B cell (primary cell): ENCODE measurements at regions not wholly inside any gene's neighbourhood (a gene's known extent, or its start where the extent isn't known, plus 50 kb on each side); places are given as distances from the start of the nearest gene placed in this dataset.

Experiments
- ATAC-seq: fragments of 200-7000 bp; cut with Tn5 transposase; one replicate; pipeline ENCODE4 v1.10.0; 2021; ENCODE audit warnings: low read depth, mild to moderate bottlenecking, moderate number of reproducible peaks, moderate library complexity
- CTCF ChIA-PET: fragments of 350-600 bp; sonication (Branson Sonifier 250); formaldehyde crosslinking; loops from one replicate; lab custom pipeline; 2021; ENCODE audit warnings: antibody characterized with exemption, inconsistent platforms; lab: Charles Lee
- POLR2A ChIA-PET: fragments of 350-600 bp; sonication (Branson Sonifier 250); formaldehyde crosslinking; loops from one replicate; lab custom pipeline; 2021; ENCODE audit warnings: antibody characterized with exemption; lab: Charles Lee
- DNase-seq: peaks from one replicate; pipeline ENCODE4 v3.0.0; 2013
- H2AFZ ChIP-seq: 2 replicates; pipeline ENCODE4 v1.6.1; 2012; ENCODE audit warnings: mild to moderate bottlenecking, low read depth, low read length; ENCODE audit not compliant: insufficient read depth, poor library complexity, severe bottlenecking
- H3K27ac ChIP-seq, 2 donors: 1 replicate in 1 of 2; 2 replicates in 1 of 2; pipeline ENCODE4 v1.5.1; 2012 to 2013; ENCODE audit warnings: low read length in 2 of 2, mild to moderate bottlenecking in 2 of 2, moderate library complexity in 1 of 2
- H3K27me3 ChIP-seq, 4 experiments: fragments of 200-600 bp in 1 of 4; sonication (generic) in 1 of 4; replicated peaks in 1 of 4; 1 replicate in 2 of 4; 2 replicates in 2 of 4; pipeline versions ENCODE4 v1.6.1 to v1.7.0; 2013 to 2016; ENCODE audit warnings: low read length in 3 of 4, mild to moderate bottlenecking in 2 of 4, mixed read lengths in 1 of 4, moderate library complexity in 1 of 4; ENCODE audit not compliant: insufficient read depth in 4 of 4, control insufficient read depth in 3 of 4; ENCODE audit errors: control extremely low read depth in 1 of 4
- H3K36me3 ChIP-seq, 2 experiments: replicated peaks in 1 of 2; 1 replicate in 1 of 2; 2 replicates in 1 of 2; pipeline versions ENCODE4 v1.6.1 to v1.7.1; 2013; ENCODE audit warnings: low read length in 1 of 2; ENCODE audit not compliant: insufficient read depth in 2 of 2, control insufficient read depth in 1 of 2; ENCODE audit errors: control extremely low read depth in 1 of 2, extremely low read depth in 1 of 2
- H3K4me1 ChIP-seq, 2 donors: fragments of 200-600 bp in 1 of 2; sonication (generic) in 1 of 2; 1 replicate in 1 of 2; 2 replicates in 1 of 2; pipeline versions ENCODE4 v1.5.1 to v1.6.1; 2013 to 2017; ENCODE audit warnings: low read length in 2 of 2; ENCODE audit not compliant: control insufficient read depth in 2 of 2, insufficient read depth in 2 of 2
- H3K4me2 ChIP-seq: replicated peaks from 2 replicates; pipeline ENCODE3; 2012; ENCODE audit warnings: mild to moderate bottlenecking, low read depth, low read length; ENCODE audit not compliant: poor library complexity, severe bottlenecking
- H3K4me3 ChIP-seq, 5 experiments: fragments of 200-600 bp in 1 of 5; sonication (generic) in 1 of 5; 1 replicate in 3 of 5; 2 replicates in 2 of 5; pipeline versions ENCODE4 v1.5.1 to v1.7.0; 2011 to 2016; ENCODE audit warnings: low read length in 4 of 5, mild to moderate bottlenecking in 4 of 5, low read depth in 2 of 5, control low read depth in 1 of 5, moderate library complexity in 1 of 5; ENCODE audit not compliant: insufficient read depth in 1 of 5; ENCODE audit errors: control extremely low read depth in 1 of 5, extremely low read depth in 1 of 5
- H3K79me2 ChIP-seq: fragments of 200-600 bp; sonication (generic); one replicate; pipeline ENCODE4 v1.6.0; 2016; ENCODE audit warnings: low read length; ENCODE audit not compliant: control insufficient read depth, insufficient read depth
- H3K9ac ChIP-seq: fragments of 200-600 bp; sonication (generic); 2 replicates; pipeline ENCODE4 v1.6.1; 2017; ENCODE audit warnings: mild to moderate bottlenecking, low read length, moderate library complexity
- H3K9me3 ChIP-seq, 3 donors: one replicate each; pipeline versions ENCODE4 v1.6.1 to v1.7.1; 2013; ENCODE audit warnings: low read length in 2 of 3; ENCODE audit not compliant: control insufficient read depth in 2 of 3, insufficient read depth in 1 of 3; ENCODE audit errors: control extremely low read depth in 1 of 3
- H4K20me1 ChIP-seq: 2 replicates; pipeline ENCODE4 v1.6.0; 2012; ENCODE audit warnings: mild to moderate bottlenecking, low read length; ENCODE audit not compliant: insufficient read depth, control insufficient read depth, poor library complexity, severe bottlenecking
- H3K27ac Mint-ChIP-seq: one replicate; pipeline ENCODE4 v1.8.0; 2021; ENCODE audit warnings: mixed read lengths
- H3K27me3 Mint-ChIP-seq: one replicate; pipeline ENCODE4 v1.8.0; 2021; ENCODE audit warnings: mixed read lengths
- H3K4me1 Mint-ChIP-seq: one replicate; pipeline ENCODE4 v1.8.0; 2021; ENCODE audit warnings: mixed read lengths
- H3K4me3 Mint-ChIP-seq: one replicate; pipeline ENCODE4 v1.8.0; 2021; ENCODE audit warnings: mixed read lengths
- H3K9me3 Mint-ChIP-seq: one replicate; pipeline ENCODE4 v1.8.0; 2022; ENCODE audit warnings: mixed read lengths; ENCODE audit not compliant: insufficient read depth
- EZH2 ChIP-seq: IDR thresholded peaks from 2 replicates; pipeline ENCODE4 v1.6.1; 2012; ENCODE audit warnings: borderline replicate concordance, low read depth, mild to moderate bottlenecking, moderate library complexity, low read length; ENCODE audit not compliant: insufficient read depth, poor library complexity, severe bottlenecking
- WGBS: methylation state at CpG from one replicate; pipeline ENCODE4 v1.1.5; 2013; ENCODE audit warnings: missing lambda C conversion rate; ENCODE audit not compliant: insufficient coverage; 5-methylcytosine and 5-hydroxymethylcytosine counted together
- intact Hi-C: fragments of 100-400 bp; cut with micrococcal nuclease; formaldehyde crosslinking; loops from one replicate; pipeline ENCODE4 v1.10.0; 2022
- TF ChIP-seq, protein P1 (sequence below): fragments of 200-600 bp; IDR thresholded peaks from one replicate; pipeline ENCODE4 v1.8.0; 2022; ENCODE audit warnings: antibody characterized with exemption, mild to moderate bottlenecking

- peaks cover 16% of the 10 kb centered on the region for H3K27me3 Mint-ChIP-seq
- H3K27me3 ChIP-seq = no peaks in the 10 kb centered on the region
- H4K20me1 ChIP-seq = no peaks in the 10 kb centered on the region
- no peak overlapping the region for H3K4me2 ChIP-seq
- CTCF ChIA-PET = no interaction called here
- H3K9me3 ChIP-seq = no peaks in the 10 kb centered on the region
- TF ChIP-seq, protein P1, sequence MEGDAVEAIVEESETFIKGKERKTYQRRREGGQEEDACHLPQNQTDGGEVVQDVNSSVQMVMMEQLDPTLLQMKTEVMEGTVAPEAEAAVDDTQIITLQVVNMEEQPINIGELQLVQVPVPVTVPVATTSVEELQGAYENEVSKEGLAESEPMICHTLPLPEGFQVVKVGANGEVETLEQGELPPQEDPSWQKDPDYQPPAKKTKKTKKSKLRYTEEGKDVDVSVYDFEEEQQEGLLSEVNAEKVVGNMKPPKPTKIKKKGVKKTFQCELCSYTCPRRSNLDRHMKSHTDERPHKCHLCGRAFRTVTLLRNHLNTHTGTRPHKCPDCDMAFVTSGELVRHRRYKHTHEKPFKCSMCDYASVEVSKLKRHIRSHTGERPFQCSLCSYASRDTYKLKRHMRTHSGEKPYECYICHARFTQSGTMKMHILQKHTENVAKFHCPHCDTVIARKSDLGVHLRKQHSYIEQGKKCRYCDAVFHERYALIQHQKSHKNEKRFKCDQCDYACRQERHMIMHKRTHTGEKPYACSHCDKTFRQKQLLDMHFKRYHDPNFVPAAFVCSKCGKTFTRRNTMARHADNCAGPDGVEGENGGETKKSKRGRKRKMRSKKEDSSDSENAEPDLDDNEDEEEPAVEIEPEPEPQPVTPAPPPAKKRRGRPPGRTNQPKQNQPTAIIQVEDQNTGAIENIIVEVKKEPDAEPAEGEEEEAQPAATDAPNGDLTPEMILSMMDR = no peak
- no peak for TF ChIP-seq EZH2
- H3K27ac Mint-ChIP-seq = no peak overlapping the region
- no peak overlapping the region for H3K27ac ChIP-seq
- 89% methylated on average over 1 of the region's 3 CpGs for WGBS
- no peaks in the 10 kb centered on the region for H3K79me2 ChIP-seq
- no peak overlapping the region for H3K4me3 Mint-ChIP-seq
- DNase-seq = no peak
- no peaks in the 10 kb centered on the region for H3K36me3 ChIP-seq
- no peak for ATAC-seq
- POLR2A ChIA-PET = no interaction called here
- H2AFZ ChIP-seq = no peak overlapping the region
- H3K9ac ChIP-seq = no peak overlapping the region
- intact Hi-C loops = no loop called here
- no peaks in the 10 kb centered on the region for H3K4me1 Mint-ChIP-seq
- H3K9me3 Mint-ChIP-seq = no peaks in the 10 kb centered on the region
- H3K4me1 ChIP-seq = no peaks in the 10 kb centered on the region
- no peak overlapping the region for H3K4me3 ChIP-seq
Observed at GRCh38 chr7:112995059-112995824, 91.4 kb downstream of the GPR85 start.

GRCh38 chr7:112994656-112995055, 92.0 kb downstream of the GPR85 start:
- intact Hi-C loops = no loop called here
- WGBS = no CpG with 5 or more reads among the region's 3 CpGs
- Histone ChIP-seq H3K4me2 (no peak overlapping the region), H3K79me2 (no peaks in the 10 kb centered on the region), H2AFZ (no peak overlapping the region), H3K27me3 (no peaks in the 10 kb centered on the region), H3K4me1 (no peaks in the 10 kb centered on the region), H4K20me1 (no peaks in the 10 kb centered on the region), H3K27ac (no peak overlapping the region), H3K36me3 (no peaks in the 10 kb centered on the region), H3K4me3 (no peak overlapping the region), H3K9me3 (no peaks in the 10 kb centered on the region), H3K9ac (no peak overlapping the region)
- ChIA-PET POLR2A (no interaction called here), CTCF (no interaction called here)
- no peak for DNase-seq
- no peak for TF ChIP-seq EZH2
- TF ChIP-seq, protein P1 = no peak
- Mint-ChIP-seq H3K27ac (no peak overlapping the region), H3K4me1 (no peaks in the 10 kb centered on the region), H3K9me3 (no peaks in the 10 kb centered on the region), H3K27me3 (peaks cover 16% of the 10 kb centered on the region), H3K4me3 (no peak overlapping the region)
- ATAC-seq = no peak
